Esophagus squamous epithelium (tissue), 5 donors: ENCODE measurements at regions not wholly inside any gene's neighbourhood (a gene's known extent, or its start where the extent isn't known, plus 50 kb on each side); places are given as distances from the start of the nearest gene placed in this dataset.

Source experiments
- DNase-seq: peaks from one replicate; lab custom pipeline; 2025; lab: John Stamatoyannopoulos, UW
- H3K27ac ChIP-seq, 4 donors: fragments of 200-600 bp; sonication (generic); one replicate each; pipeline ENCODE4 v1.5.1; 2016 to 2019; ENCODE audit warnings: mild to moderate bottlenecking in 1 of 4
- H3K27me3 ChIP-seq, 4 donors: fragments of 200-600 bp; sonication (generic); 1 replicate in 3 of 4; 2 replicates in 1 of 4; pipeline versions ENCODE4 v1.5.1 to v1.6.0; 2017 to 2021; ENCODE audit warnings: antibody characterized with exemption in 1 of 4
- H3K36me3 ChIP-seq, 3 donors: fragments of 200-600 bp; sonication (generic); one replicate each; pipeline ENCODE4 v1.5.1; 2016 to 2019
- H3K4me1 ChIP-seq, 3 donors: fragments of 200-600 bp; sonication (generic); one replicate each; pipeline ENCODE4 v1.5.1; 2017 to 2019
- H3K4me3 ChIP-seq, 4 donors: fragments of 200-600 bp; sonication (generic); 1 replicate in 3 of 4; 2 replicates in 1 of 4; pipeline ENCODE4 v1.5.1; 2016 to 2019; ENCODE audit warnings: mild to moderate bottlenecking in 2 of 4, moderate library complexity in 1 of 4
- H3K9me3 ChIP-seq, 3 donors: fragments of 200-600 bp; sonication (generic); one replicate each; pipeline ENCODE4 v1.5.1; 2016 to 2019
- POLR2A ChIP-seq, 4 donors: fragments of 450-650 bp; IDR thresholded peaks; one replicate each; pipeline ENCODE4 v1.6.1; 2017; ENCODE audit warnings: antibody characterized with exemption in 4 of 4, mild to moderate bottlenecking in 4 of 4, moderate library complexity in 3 of 4
- WGBS, 2 donors: methylation state at CpG; one replicate each; pipeline ENCODE4 v1.1.5; 2018; 5-methylcytosine and 5-hydroxymethylcytosine counted together
- intact Hi-C: fragments of 100-400 bp; cut with DNase I; formaldehyde crosslinking; loops from one replicate; pipeline ENCODE4 v1.15.0; 2022
- TF ChIP-seq, protein P1 (sequence below), 6 experiments: fragments of 450-650 bp in 4 of 6; fragments of 200-600 bp in 2 of 6; sonication (generic) in 2 of 6; IDR thresholded peaks; one replicate each; pipeline ENCODE4 v1.5.1; 2016 to 2019; ENCODE audit warnings: antibody characterized with exemption in 6 of 6, mild to moderate bottlenecking in 4 of 6, moderate library complexity in 4 of 6
- donor health status: DM: yes; HTN: yes; CAD: no.

DNA sequence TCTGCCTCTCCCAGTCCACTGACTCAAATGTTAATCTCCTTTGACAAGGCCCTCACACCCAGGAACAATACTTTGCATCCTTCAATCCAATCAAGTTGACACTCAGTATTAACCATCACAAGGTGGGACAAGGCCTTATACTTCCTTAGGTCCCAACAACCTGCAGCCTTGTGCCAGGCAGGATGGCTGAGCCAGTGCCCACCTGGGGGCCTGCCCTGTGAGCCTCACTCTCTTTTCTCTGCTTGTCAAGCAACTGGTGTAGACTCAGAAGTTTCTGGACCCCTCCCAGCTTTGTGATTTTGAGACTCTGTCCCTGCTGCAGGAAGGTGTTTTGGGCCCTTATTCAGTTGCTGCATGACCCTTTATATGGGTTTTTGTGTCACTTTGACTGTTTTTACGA, 310.0 kb upstream of the C1orf174 start:
- H3K4me3 ChIP-seq: no peak overlapping the region

DNA sequence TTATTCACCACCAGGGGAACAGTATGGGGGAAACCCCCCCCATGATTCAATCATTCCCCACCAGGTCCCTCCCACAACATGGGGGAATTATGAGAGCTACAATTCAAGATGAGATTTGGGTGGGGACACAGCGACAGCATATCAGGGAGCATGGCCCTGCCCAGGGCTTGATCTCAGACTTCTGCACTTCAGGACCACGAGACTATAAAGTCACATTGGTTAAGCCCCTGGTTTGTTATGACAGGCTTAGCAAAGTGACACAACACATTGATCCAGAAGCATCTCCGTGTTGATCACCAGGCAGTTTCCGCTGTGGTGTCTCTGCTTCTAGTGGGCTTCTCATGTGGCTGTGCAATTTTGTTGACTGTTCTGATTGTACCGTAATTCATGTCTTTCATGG, 312.7 kb upstream of the C1orf174 start:
- Histone ChIP-seq H3K9me3 (no peaks in the 10 kb centered on the region), H3K27ac (no peak overlapping the region), H3K27me3 (peaks cover 0 to 28% (median 0%) of the 10 kb centered on the region in 4 donors), H3K4me1 (no peaks in the 10 kb centered on the region), H3K4me3 (no peak overlapping the region), H3K36me3 (no peaks in the 10 kb centered on the region)
- no peak for DNase-seq
- WGBS, 2 donors: 75 to 77% methylated on average over 4 to 5 of the region's 5 CpGs
- TF ChIP-seq, protein P1, sequence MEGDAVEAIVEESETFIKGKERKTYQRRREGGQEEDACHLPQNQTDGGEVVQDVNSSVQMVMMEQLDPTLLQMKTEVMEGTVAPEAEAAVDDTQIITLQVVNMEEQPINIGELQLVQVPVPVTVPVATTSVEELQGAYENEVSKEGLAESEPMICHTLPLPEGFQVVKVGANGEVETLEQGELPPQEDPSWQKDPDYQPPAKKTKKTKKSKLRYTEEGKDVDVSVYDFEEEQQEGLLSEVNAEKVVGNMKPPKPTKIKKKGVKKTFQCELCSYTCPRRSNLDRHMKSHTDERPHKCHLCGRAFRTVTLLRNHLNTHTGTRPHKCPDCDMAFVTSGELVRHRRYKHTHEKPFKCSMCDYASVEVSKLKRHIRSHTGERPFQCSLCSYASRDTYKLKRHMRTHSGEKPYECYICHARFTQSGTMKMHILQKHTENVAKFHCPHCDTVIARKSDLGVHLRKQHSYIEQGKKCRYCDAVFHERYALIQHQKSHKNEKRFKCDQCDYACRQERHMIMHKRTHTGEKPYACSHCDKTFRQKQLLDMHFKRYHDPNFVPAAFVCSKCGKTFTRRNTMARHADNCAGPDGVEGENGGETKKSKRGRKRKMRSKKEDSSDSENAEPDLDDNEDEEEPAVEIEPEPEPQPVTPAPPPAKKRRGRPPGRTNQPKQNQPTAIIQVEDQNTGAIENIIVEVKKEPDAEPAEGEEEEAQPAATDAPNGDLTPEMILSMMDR (IDR thresholded peaks at IDR 0.05): no peak
- TF ChIP-seq POLR2A (IDR thresholded peaks at IDR 0.05): no peak
- intact Hi-C loops: no loop called here

More for the DNA sequence above, 310.0 kb upstream of the C1orf174 start:
- Histone ChIP-seq H3K27me3 (peaks cover 0 to 8% (median 0%) of the 10 kb centered on the region in 4 donors), H3K36me3 (no peaks in the 10 kb centered on the region), H3K27ac (no peak overlapping the region), H3K9me3 (peaks cover 0 to 11% (median 0%) of the 10 kb centered on the region in 3 donors), H3K4me1 (no peaks in the 10 kb centered on the region)
- no peak for TF ChIP-seq POLR2A (IDR thresholded peaks at IDR 0.05)
- TF ChIP-seq, protein P1 (IDR thresholded peaks at IDR 0.05): no peak
- intact Hi-C loops: no loop called here
- DNase-seq: no peak
- WGBS, 2 donors: 50 to 63% methylated on average over 1 of the region's 1 CpG

DNA sequence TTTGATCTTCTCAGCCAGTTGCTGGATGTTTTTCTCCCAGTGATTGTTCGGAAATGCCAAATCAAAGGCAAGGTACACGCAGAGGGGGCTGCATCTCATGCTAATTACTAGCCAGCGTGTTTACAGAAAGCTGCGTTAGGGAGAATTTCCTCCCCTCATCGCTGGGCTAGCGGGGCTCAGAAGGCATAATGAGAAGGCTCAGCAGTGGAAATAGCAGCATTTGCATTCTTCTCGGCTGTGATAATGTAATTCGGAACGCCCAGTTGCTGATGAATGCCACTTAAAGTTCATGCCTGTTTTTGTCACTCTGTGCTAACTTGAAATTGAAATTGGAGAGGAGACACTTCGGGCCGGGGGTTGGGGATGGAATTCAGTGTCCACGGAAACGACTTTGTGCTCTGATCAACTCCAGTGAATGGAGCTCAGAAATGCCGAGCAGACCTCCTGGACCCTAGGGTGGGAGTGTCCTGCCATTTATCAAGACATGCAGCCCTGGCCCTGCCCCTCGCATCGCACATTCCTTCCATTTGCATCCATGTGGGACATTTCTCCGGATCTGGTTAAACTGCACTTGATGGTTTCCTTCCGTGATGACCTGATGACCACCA, 313.4 kb upstream of the C1orf174 start:
- DNase-seq: no peak
- 62 to 66% methylated on average over 13 to 18 of the region's 18 CpGs for WGBS, 2 donors
- no peaks in the 10 kb centered on the region for H3K9me3 ChIP-seq
- H3K4me3 ChIP-seq: no peak overlapping the region
- no peaks in the 10 kb centered on the region for H3K4me1 ChIP-seq
- intact Hi-C loops: no loop called here
- no peak for TF ChIP-seq POLR2A (IDR thresholded peaks at IDR 0.05)
- TF ChIP-seq, protein P1 (IDR thresholded peaks at IDR 0.05): no peak
- peaks cover 0 to 24% (median 0%) of the 10 kb centered on the region in 4 donors for H3K27me3 ChIP-seq
- H3K36me3 ChIP-seq: no peaks in the 10 kb centered on the region
- H3K27ac ChIP-seq: no peak overlapping the region

DNA sequence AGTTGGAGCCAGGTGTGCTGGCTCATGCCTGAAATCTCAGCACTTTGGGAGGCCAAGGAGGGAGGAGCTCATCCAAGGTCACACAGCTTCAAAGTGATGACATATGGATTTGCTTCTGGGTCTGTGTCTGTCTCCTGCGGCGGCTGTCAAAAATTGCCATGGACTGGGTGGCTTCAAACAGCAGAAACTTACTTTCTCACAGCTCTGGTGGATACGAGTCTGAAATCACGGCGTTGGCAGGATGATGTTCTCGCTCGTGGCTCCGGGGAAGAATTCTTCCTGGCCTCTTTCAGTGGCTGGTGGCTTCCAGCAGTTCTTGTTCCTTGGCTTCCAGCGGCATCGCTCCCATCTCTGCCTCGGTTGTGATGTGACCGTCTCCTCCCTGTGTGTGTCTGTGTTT, 314.8 kb upstream of the C1orf174 start:
- DNase-seq: no peak
- Histone ChIP-seq H3K9me3 (no peaks in the 10 kb centered on the region), H3K27me3 (peaks cover 0 to 24% (median 0%) of the 10 kb centered on the region in 4 donors), H3K27ac (no peak overlapping the region), H3K36me3 (no peaks in the 10 kb centered on the region), H3K4me1 (no peaks in the 10 kb centered on the region), H3K4me3 (no peak overlapping the region)
- TF ChIP-seq POLR2A (IDR thresholded peaks at IDR 0.05): no peak
- TF ChIP-seq, protein P1 (IDR thresholded peaks at IDR 0.05): no peak
- intact Hi-C loops: no loop called here
- 86 to 94% methylated on average over 3 to 12 of the region's 12 CpGs for WGBS, 2 donors

DNA sequence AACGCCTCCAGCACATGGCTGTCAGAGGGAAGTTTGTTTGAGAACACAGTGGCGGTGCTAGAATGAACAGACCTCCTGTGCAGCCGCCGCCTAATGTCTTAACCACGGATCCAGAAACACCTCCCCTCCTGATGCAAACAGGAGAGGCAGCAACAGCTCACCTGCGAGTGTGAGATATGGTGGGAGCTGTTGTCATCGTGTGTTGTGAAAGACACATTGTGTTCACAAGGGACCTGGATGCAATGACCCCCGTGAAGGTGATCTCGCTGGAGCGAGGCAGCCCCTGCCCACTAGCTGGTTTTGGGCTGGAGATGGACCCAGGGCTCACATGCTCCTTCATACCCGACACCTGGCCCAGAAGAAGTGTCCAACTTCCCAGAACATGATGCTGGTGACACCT, 315.3 kb upstream of the C1orf174 start:
- Histone ChIP-seq H3K4me1 (no peaks in the 10 kb centered on the region), H3K36me3 (no peaks in the 10 kb centered on the region), H3K27ac (no peak overlapping the region), H3K9me3 (no peaks in the 10 kb centered on the region), H3K27me3 (peaks cover 0 to 24% (median 0%) of the 10 kb centered on the region in 4 donors), H3K4me3 (no peak overlapping the region)
- intact Hi-C loops: no loop called here
- 80 to 88% methylated on average over 8 to 11 of the region's 11 CpGs for WGBS, 2 donors
- no peak for DNase-seq
- TF ChIP-seq, protein P1 (IDR thresholded peaks at IDR 0.05): no peak
- no peak for TF ChIP-seq POLR2A (IDR thresholded peaks at IDR 0.05)
